ENCODE measurements at regions not wholly inside any gene's neighbourhood (a gene's known extent, or its start where the extent isn't known, plus 50 kb on each side); places are given as distances from the start of the nearest gene placed in this dataset.

DNA sequence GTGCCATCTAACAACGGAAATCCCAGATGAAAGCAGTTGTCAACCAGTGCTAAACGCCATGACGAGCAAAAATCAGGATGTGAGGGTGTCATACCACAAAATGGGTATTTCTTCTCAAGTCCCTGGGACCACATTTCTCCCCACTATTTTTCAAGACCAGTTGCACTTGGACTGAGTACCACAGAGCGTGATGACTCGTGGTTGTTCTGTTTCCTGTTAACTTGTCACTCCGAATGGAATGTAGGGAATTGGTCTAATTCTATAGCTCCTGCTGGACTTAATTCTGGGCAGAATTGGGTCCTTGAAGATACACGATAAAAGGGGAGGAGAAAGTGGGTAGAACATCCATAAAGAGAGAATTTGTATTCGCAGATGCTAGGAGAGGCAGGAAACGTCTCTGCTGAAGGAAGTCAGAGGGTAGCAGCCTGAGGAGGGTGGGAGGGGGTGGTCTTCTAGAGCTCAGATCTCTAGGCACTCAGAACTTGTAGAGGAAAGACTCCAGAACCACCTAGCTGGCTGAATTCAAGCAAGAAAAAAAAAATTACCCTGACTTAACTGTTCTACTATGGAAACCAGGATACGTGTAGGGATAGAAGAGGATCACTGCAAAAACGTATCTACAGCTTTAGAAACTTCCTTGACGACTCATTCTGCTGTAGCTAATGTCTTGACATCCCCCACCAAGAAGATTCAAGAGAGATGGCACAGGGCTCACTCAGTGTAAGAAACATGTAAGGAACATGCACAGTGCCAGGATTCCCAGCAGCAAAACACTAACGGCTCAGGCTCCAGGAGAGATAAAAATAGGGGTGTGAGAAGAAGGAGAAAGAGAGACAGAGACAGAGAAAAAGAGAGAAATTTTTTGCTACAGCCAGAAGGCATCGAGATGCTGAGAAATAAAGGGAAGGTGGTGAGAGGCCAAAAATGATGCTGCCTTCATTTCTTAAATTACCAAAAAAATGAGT lies 494.7 kb downstream of the CD83 start:
- peaks cover 15% of the 10 kb centered on the region for H3K9me3 Mint-ChIP-seq
- no peaks in the 10 kb centered on the region for H3K36me3 Mint-ChIP-seq
- H3K4me1 Mint-ChIP-seq = no peaks in the 10 kb centered on the region
- no peak for DNase-seq (ENCODE audit: low spot score in 2 of 2, unreplicated experiment in 2 of 2)
- no peak overlapping the region for H3K27ac Mint-ChIP-seq
- peaks cover 9% of the 10 kb centered on the region for H3K27me3 Mint-ChIP-seq (ENCODE audit: low read depth)
- H3K4me3 Mint-ChIP-seq = no peak overlapping the region
- TF ChIP-seq, protein P1, sequence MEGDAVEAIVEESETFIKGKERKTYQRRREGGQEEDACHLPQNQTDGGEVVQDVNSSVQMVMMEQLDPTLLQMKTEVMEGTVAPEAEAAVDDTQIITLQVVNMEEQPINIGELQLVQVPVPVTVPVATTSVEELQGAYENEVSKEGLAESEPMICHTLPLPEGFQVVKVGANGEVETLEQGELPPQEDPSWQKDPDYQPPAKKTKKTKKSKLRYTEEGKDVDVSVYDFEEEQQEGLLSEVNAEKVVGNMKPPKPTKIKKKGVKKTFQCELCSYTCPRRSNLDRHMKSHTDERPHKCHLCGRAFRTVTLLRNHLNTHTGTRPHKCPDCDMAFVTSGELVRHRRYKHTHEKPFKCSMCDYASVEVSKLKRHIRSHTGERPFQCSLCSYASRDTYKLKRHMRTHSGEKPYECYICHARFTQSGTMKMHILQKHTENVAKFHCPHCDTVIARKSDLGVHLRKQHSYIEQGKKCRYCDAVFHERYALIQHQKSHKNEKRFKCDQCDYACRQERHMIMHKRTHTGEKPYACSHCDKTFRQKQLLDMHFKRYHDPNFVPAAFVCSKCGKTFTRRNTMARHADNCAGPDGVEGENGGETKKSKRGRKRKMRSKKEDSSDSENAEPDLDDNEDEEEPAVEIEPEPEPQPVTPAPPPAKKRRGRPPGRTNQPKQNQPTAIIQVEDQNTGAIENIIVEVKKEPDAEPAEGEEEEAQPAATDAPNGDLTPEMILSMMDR (IDR thresholded peaks at IDR 0.05; ENCODE audit: unreplicated experiment) = no peak

DNA sequence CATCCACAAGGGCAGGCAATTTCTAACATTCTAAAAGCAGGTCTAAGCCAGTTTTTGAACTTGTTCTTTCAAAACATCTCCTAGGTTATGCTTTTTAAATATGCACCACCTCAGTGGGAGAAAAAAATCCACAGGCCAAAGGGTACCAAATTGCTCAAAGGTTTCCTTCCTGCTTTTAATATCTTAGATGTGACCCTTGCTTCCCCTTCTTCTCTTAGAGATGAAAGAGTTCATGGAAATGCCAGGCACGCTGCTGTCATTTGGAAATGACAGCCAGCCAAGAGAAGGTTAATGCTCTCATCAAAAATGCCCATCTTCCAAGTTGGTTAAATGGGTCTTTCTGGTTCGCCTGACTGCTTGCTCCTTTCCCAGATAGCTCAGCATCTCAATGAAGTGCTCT lies 497.1 kb downstream of the CD83 start:
- TF ChIP-seq, protein P1 (IDR thresholded peaks at IDR 0.05; ENCODE audit: unreplicated experiment) = no peak
- Mint-ChIP-seq H3K27ac (no peak overlapping the region), H3K9me3 (peaks cover 11% of the 10 kb centered on the region), H3K36me3 (no peaks in the 10 kb centered on the region), H3K4me1 (no peaks in the 10 kb centered on the region), H3K27me3 (ENCODE audit: low read depth) (peaks cover 20% of the 10 kb centered on the region), H3K4me3 (no peak overlapping the region)
- no peak for DNase-seq (ENCODE audit: low spot score in 2 of 2, unreplicated experiment in 2 of 2)

DNA sequence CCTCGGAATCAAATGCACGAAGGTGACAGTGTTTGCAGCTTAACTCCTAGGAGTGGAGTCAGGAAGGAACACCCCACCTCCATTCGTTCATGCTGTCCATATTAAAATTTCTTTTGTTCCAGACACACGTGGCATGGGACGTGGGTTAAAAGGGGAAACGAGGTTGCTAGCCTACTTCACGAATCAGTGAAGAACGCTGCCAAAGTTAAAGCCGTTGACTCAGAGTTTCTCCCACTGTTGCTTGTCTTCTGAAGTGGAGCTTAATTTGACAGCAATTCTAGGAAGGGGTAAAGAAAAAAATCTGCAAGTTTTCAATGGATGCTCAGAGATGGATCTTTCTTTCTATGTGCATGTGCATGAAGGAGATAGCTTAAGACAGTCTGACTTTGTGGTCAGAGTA lies 499.1 kb downstream of the CD83 start:
- peaks cover 22% of the 10 kb centered on the region for H3K27me3 Mint-ChIP-seq (ENCODE audit: low read depth)
- TF ChIP-seq, protein P1 (IDR thresholded peaks at IDR 0.05; ENCODE audit: unreplicated experiment) = no peak
- H3K4me3 Mint-ChIP-seq = no peak overlapping the region
- no peak for DNase-seq (ENCODE audit: low spot score in 2 of 2, unreplicated experiment in 2 of 2)
- no peaks in the 10 kb centered on the region for H3K36me3 Mint-ChIP-seq
- H3K4me1 Mint-ChIP-seq = peaks cover 5% of the 10 kb centered on the region
- H3K27ac Mint-ChIP-seq = no peak overlapping the region
- H3K9me3 Mint-ChIP-seq = peaks cover 6% of the 10 kb centered on the region

DNA sequence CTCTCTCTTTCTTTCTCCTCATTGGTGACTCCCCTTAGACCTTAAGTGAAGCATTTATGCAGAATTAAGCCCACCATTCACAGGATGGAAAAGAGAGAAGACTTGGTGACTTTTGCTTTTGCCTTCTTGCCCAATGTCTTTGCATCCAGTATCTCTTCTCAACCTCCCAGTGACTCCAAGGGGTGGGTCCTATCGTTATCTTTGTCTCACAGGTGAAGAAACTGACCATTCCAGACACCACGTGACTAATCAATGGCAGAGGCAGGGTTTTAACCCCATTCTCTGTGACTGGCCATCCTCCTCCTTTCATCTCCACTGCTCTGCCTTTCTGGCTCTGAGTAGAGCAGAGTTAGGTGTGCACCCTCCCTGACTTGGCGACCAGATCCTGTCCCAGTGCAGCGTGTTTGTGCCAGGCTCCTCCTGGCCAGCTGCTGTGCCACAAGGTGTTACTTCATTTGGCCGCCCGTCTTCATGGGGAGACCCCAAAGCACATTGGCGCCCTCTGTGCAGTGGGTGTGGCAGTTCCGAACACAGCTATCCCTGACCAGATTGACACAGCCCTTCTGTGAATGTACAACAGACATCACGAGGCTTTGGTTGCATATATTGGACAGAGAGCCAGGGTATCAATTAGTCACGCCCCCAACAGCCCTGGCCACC lies 501.3 kb downstream of the CD83 start:
- Mint-ChIP-seq H3K36me3 (no peaks in the 10 kb centered on the region), H3K4me1 (peaks cover 21% of the 10 kb centered on the region), H3K27ac (no peak overlapping the region), H3K4me3 (no peak overlapping the region), H3K9me3 (peaks cover 6% of the 10 kb centered on the region), H3K27me3 (ENCODE audit: low read depth) (peaks cover 20% of the 10 kb centered on the region)
- DNase-seq (ENCODE audit: low spot score in 2 of 2, unreplicated experiment in 2 of 2) = no peak
- TF ChIP-seq, protein P1 (IDR thresholded peaks at IDR 0.05; ENCODE audit: unreplicated experiment) = no peak

DNA sequence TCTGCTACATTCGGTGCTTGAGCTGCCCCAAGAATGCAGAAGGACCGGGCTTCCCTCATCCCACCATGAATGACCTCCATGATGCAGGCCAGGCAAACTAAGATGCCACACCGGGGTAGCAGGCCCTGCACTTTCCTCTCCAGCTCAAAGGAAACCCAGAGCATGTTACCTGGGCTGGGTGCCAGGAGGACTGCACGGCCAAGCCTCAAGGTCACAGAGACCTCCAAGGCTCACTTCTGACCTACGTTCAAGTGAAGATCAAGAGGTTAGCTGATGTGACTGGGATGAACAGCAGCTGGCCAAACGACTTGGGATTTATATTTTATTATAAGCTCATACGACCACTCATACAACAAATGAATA lies 501.8 kb downstream of the CD83 start:
- Mint-ChIP-seq H3K27me3 (ENCODE audit: low read depth) (peaks cover 20% of the 10 kb centered on the region), H3K4me3 (no peak overlapping the region), H3K4me1 (peaks cover 21% of the 10 kb centered on the region), H3K27ac (no peak overlapping the region), H3K36me3 (no peaks in the 10 kb centered on the region), H3K9me3 (peaks cover 6% of the 10 kb centered on the region)
- TF ChIP-seq, protein P1 (IDR thresholded peaks at IDR 0.05; ENCODE audit: unreplicated experiment) = no peak
- DNase-seq (ENCODE audit: low spot score in 2 of 2, unreplicated experiment in 2 of 2) = no peak
